PFSK-1 (cell line): ENCODE measurements at regions not wholly inside any gene's neighbourhood (a gene's known extent, or its start where the extent isn't known, plus 50 kb on each side); places are given as distances from the start of the nearest gene placed in this dataset.

ENCODE experiments used
- FOXP2 ChIP-seq: optimal IDR thresholded peaks from 2 replicates; pipeline ENCODE3; 2011; ENCODE audit warnings: borderline replicate concordance, control low read depth, inconsistent platforms; ENCODE audit not compliant: insufficient read depth; ENCODE audit errors: extremely low read length, extremely low read depth
- POLR2AphosphoS5 ChIP-seq: IDR thresholded peaks from 2 replicates; pipeline ENCODE4 v1.6.1; 2012; ENCODE audit warnings: low read depth, mild to moderate bottlenecking, control low read depth, low read length, moderate library complexity
- REST ChIP-seq, 2 experiments: IDR thresholded peaks; 2 replicates each; pipeline versions ENCODE4 v1.6.1 to v1.8.0; 2011 to 2012; ENCODE audit warnings: low read depth in 2 of 2, low read length in 2 of 2, control low read depth in 1 of 2, inconsistent platforms in 1 of 2, mild to moderate bottlenecking in 1 of 2, moderate library complexity in 1 of 2; ENCODE audit not compliant: insufficient read depth in 1 of 2
- SIN3A ChIP-seq: IDR thresholded peaks from 2 replicates; pipeline ENCODE4 v1.6.1; 2012; ENCODE audit warnings: mild to moderate bottlenecking, low read length, moderate library complexity, borderline replicate concordance; ENCODE audit not compliant: insufficient read depth
- TAF1 ChIP-seq: IDR thresholded peaks from 2 replicates; pipeline ENCODE4 v1.6.1; 2012; ENCODE audit warnings: low read length, control low read depth, borderline replicate concordance; ENCODE audit not compliant: insufficient read depth

- TF ChIP-seq FOXP2 (no peak), SIN3A (no peak), REST (IDR thresholded peaks at IDR 0.05; ENCODE audit: insufficient read depth in 1 of 2, low read depth in 2 of 2, low read length in 2 of 2) (no peak), POLR2AphosphoS5 (no peak), TAF1 (no peak)
These were observed 78.9 kb downstream of the FAM217A start for GRCh38 chr6:3999800-4000661.

GRCh38 chr6:4004249-4004648 is 74.7 kb downstream of the FAM217A start:
- no peak for TF ChIP-seq REST (IDR thresholded peaks at IDR 0.05; ENCODE audit: insufficient read depth in 1 of 2, low read depth in 2 of 2, low read length in 2 of 2)
- no peak for TF ChIP-seq FOXP2
- TF ChIP-seq SIN3A = no peak
- TF ChIP-seq POLR2AphosphoS5 = no peak
- no peak for TF ChIP-seq TAF1

- TF ChIP-seq TAF1 = no peak
- no peak for TF ChIP-seq FOXP2
- no peak for TF ChIP-seq POLR2AphosphoS5
- no peak for TF ChIP-seq REST (IDR thresholded peaks at IDR 0.05; ENCODE audit: insufficient read depth in 1 of 2, low read depth in 2 of 2, low read length in 2 of 2)
- TF ChIP-seq SIN3A = no peak
These were observed 70.5 kb downstream of the FAM217A start for GRCh38 chr6:4008324-4009047.

- no peak for TF ChIP-seq SIN3A
- TF ChIP-seq POLR2AphosphoS5 = no peak
- no peak for TF ChIP-seq FOXP2
- no peak for TF ChIP-seq REST (IDR thresholded peaks at IDR 0.05; ENCODE audit: insufficient read depth in 1 of 2, low read depth in 2 of 2, low read length in 2 of 2)
- TF ChIP-seq TAF1 = no peak
These were observed 69.5 kb downstream of the FAM217A start for GRCh38 chr6:4009486-4009885.
